HCT116 (cell line): ENCODE measurements at regions not wholly inside any gene's neighbourhood (a gene's known extent, or its start where the extent isn't known, plus 50 kb on each side); places are given as distances from the start of the nearest gene placed in this dataset.

Experiments
- ATAC-seq: fragments of 200-7000 bp; cut with Tn5 transposase; 2 replicates; pipeline ENCODE4 v1.9.1; 2020; ENCODE audit warnings: mild to moderate bottlenecking, moderate library complexity
- BruUV-seq: library from RNA; stranded (reverse); fragments of 400-500 nt; replicated peaks from 2 replicates; lab custom pipeline; 2021; lab: Mats Ljungman, UMichigan
- CTCF ChIA-PET: fragments of 300-600 bp; sonication (Branson Sonifier 250); formaldehyde crosslinking; loops from one replicate; lab custom pipeline; 2021; ENCODE audit warnings: antibody characterized with exemption; lab: Charles Lee
- POLR2A ChIA-PET: fragments of 300-600, 350-600 bp; sonication (Branson Sonifier 250); formaldehyde crosslinking; loops from one replicate; lab custom pipeline; 2021; ENCODE audit warnings: antibody characterized with exemption; lab: Charles Lee
- RAD21 ChIA-PET, 2 experiments: fragments of 300-600 bp; sonication (Branson Sonifier 250); formaldehyde crosslinking; loops; one replicate each; lab custom pipeline; 2023; ENCODE audit warnings: low total read pairs in 2 of 2; ENCODE audit not compliant: uncharacterized antibody in 2 of 2, unreplicated experiment in 2 of 2, low non-redundant PET in 1 of 2; lab: Charles Lee
- DNase-seq: peaks from one replicate; pipeline ENCODE4 v3.0.0-alpha.2; 2010; ENCODE audit warnings: low read depth, low spot score
- H2AFZ ChIP-seq: fragments of 200-600 bp; shearing (Covaris generic), sonication (generic); 2 replicates; pipeline ENCODE4 v1.6.1; 2017; ENCODE audit warnings: low read depth, mixed run types, mixed read lengths, antibody characterized with exemption, low read length; ENCODE audit not compliant: poor library complexity, severe bottlenecking
- H3K27ac ChIP-seq: 2 replicates; pipeline ENCODE4 v1.5.1; 2012; ENCODE audit warnings: low read depth, low read length
- H3K27me3 ChIP-seq: fragments of 200-600 bp; sonication (generic); 2 replicates; pipeline ENCODE4 v1.6.1; 2016; ENCODE audit warnings: mixed run types, low read length, mixed read lengths; ENCODE audit not compliant: insufficient read depth
- H3K36me3 ChIP-seq, 2 experiments: fragments of 200-500 bp in 1 of 2; fragments of 200-600 bp in 1 of 2; sonication (Bioruptor generic) in 1 of 2; sonication (generic) in 1 of 2; 2 replicates each; pipeline versions ENCODE4 v1.5.1 to v1.6.1; 2014 to 2016; ENCODE audit warnings: low read length in 2 of 2, inconsistent platforms in 1 of 2, mixed read lengths in 1 of 2, mixed run types in 1 of 2; ENCODE audit not compliant: insufficient read depth in 2 of 2, control insufficient read depth in 1 of 2
- H3K4me1 ChIP-seq, 2 experiments: fragments of 200-600 bp in 1 of 2; sonication (generic) in 1 of 2; 2 replicates each; pipeline versions ENCODE4 v1.5.1 to v1.6.1; 2012 to 2017; ENCODE audit warnings: low read length in 2 of 2, inconsistent platforms in 1 of 2, mild to moderate bottlenecking in 1 of 2, mixed read lengths in 1 of 2, mixed run types in 1 of 2, moderate library complexity in 1 of 2; ENCODE audit not compliant: insufficient read depth in 2 of 2, control insufficient read depth in 1 of 2
- H3K4me2 ChIP-seq: fragments of 200-600 bp; sonication (generic); 2 replicates; pipeline ENCODE4 v1.6.1; 2017; ENCODE audit warnings: mixed run types, low read length, mixed read lengths
- H3K4me3 ChIP-seq, 2 experiments: fragments of 200-600 bp in 1 of 2; sonication (generic) in 1 of 2; replicated peaks in 1 of 2; 2 replicates each; pipeline ENCODE4 v1.5.1; 2011 to 2016; ENCODE audit warnings: low read length in 2 of 2, control low read depth in 1 of 2, low read depth in 1 of 2, mild to moderate bottlenecking in 1 of 2, mixed read lengths in 1 of 2, mixed run types in 1 of 2
- H3K79me2 ChIP-seq: fragments of 200-600 bp; sonication (generic); 2 replicates; pipeline ENCODE4 v1.6.1; 2017; ENCODE audit warnings: mild to moderate bottlenecking, mixed run types, low read length, moderate library complexity, mixed read lengths; ENCODE audit not compliant: insufficient read depth
- H3K9ac ChIP-seq: fragments of 200-600 bp; sonication (generic); 2 replicates; pipeline ENCODE4 v1.6.1; 2016; ENCODE audit warnings: low read length, mixed read lengths
- H3K9me2 ChIP-seq: fragments of 200-600 bp; sonication (generic), shearing (Covaris generic); 2 replicates; pipeline ENCODE4 v1.6.1; 2017; ENCODE audit warnings: mixed run types, mild to moderate bottlenecking, moderate library complexity; ENCODE audit not compliant: insufficient read depth
- H3K9me3 ChIP-seq, 2 experiments: fragments of 200-500 bp in 1 of 2; fragments of 200-600 bp in 1 of 2; sonication (Bioruptor generic) in 1 of 2; sonication (generic) in 1 of 2; 2 replicates each; pipeline ENCODE4 v1.6.1; 2014 to 2017; ENCODE audit warnings: low read length in 2 of 2, mixed read lengths in 2 of 2, inconsistent platforms in 1 of 2, low read depth in 1 of 2, mild to moderate bottlenecking in 1 of 2, mixed run types in 1 of 2, moderate library complexity in 1 of 2; ENCODE audit not compliant: control insufficient read depth in 1 of 2, insufficient read depth in 1 of 2
- H4K20me1 ChIP-seq: fragments of 200-600 bp; sonication (generic), shearing (Covaris generic); 2 replicates; pipeline ENCODE4 v1.6.1; 2017; ENCODE audit warnings: mixed run types, mild to moderate bottlenecking, moderate library complexity; ENCODE audit not compliant: insufficient read depth
- CTCF ChIP-seq, 3 experiments: fragments of 200-600 bp in 1 of 3; sonication (generic) in 1 of 3; IDR thresholded peaks in 2 of 3; conservative IDR thresholded peaks in 1 of 3; 2 replicates each; pipeline ENCODE4 v1.5.1; 2012 to 2017; ENCODE audit warnings: low read depth in 2 of 3, low read length in 2 of 3, antibody characterized with exemption in 1 of 3, borderline replicate concordance in 1 of 3, control low read depth in 1 of 3, mild to moderate bottlenecking in 1 of 3, mixed read lengths in 1 of 3, mixed run types in 1 of 3, moderate library complexity in 1 of 3; ENCODE audit not compliant: insufficient read depth in 1 of 3
- EGR1 ChIP-seq: IDR thresholded peaks from 2 replicates; pipeline ENCODE4 v1.6.1; 2012; ENCODE audit warnings: low read depth
- ELF1 ChIP-seq: IDR thresholded peaks from 2 replicates; pipeline ENCODE4 v1.6.1; 2012; ENCODE audit warnings: low read depth, borderline replicate concordance
- EZH2 ChIP-seq: fragments of 200-600 bp; sonication (generic); IDR thresholded peaks from 2 replicates; pipeline ENCODE4 v1.6.1; 2017; ENCODE audit warnings: antibody characterized with exemption, mixed run types
- EZH2phosphoT487 ChIP-seq: fragments of 200-600 bp; IDR thresholded peaks from 2 replicates; pipeline ENCODE4 v1.6.1; 2018; ENCODE audit warnings: antibody characterized with exemption, borderline replicate concordance
- FOSL1 ChIP-seq: IDR thresholded peaks from 2 replicates; pipeline ENCODE4 v1.6.1; 2012; ENCODE audit warnings: low read depth
- MAX ChIP-seq: IDR thresholded peaks from 2 replicates; pipeline ENCODE4 v1.6.1; 2012
- POLR2A ChIP-seq: IDR thresholded peaks from 2 replicates; pipeline ENCODE4 v1.7.0; 2011; ENCODE audit warnings: borderline replicate concordance; ENCODE audit not compliant: insufficient read depth, insufficient read length; ENCODE audit errors: extremely low read depth
- POLR2AphosphoS5 ChIP-seq: IDR thresholded peaks from 2 replicates; pipeline ENCODE4 v1.6.1; 2011; ENCODE audit warnings: mild to moderate bottlenecking, low read depth, low read length, moderate library complexity
- REST ChIP-seq: IDR thresholded peaks from 2 replicates; pipeline ENCODE4 v1.6.1; 2012; ENCODE audit warnings: low read depth
- SIN3A ChIP-seq: IDR thresholded peaks from 2 replicates; pipeline ENCODE4 v1.6.1; 2012; ENCODE audit warnings: low read depth
- SP1 ChIP-seq: IDR thresholded peaks from 2 replicates; pipeline ENCODE4 v1.6.1; 2012; ENCODE audit warnings: low read depth
- SRF ChIP-seq: IDR thresholded peaks from 2 replicates; pipeline ENCODE4 v1.6.1; 2012; ENCODE audit warnings: low read depth
- TCF7L2 ChIP-seq: IDR thresholded peaks from 2 replicates; pipeline ENCODE4 v1.7.0; 2011; ENCODE audit warnings: borderline replicate concordance, inconsistent platforms; ENCODE audit not compliant: insufficient read depth, insufficient read length; ENCODE audit errors: extremely low read depth
- YY1 ChIP-seq: IDR thresholded peaks from 2 replicates; pipeline ENCODE4 v1.6.1; 2011; ENCODE audit warnings: low read length, low read depth, moderate library complexity, mild to moderate bottlenecking; ENCODE audit not compliant: insufficient replicate concordance; ENCODE audit errors: extremely low read depth
- ZNF274 ChIP-seq: fragments of 200-500 bp; sonication (Bioruptor generic); IDR thresholded peaks from 2 replicates; pipeline ENCODE4 v1.6.1; 2014; ENCODE audit warnings: mild to moderate bottlenecking, low read depth, low read length, inconsistent platforms
- intact Hi-C: fragments of 100-400 bp; cut with micrococcal nuclease; formaldehyde crosslinking; loops from 2 replicates; pipeline ENCODE4 v1.10.0; 2022

- RAD21 ChIA-PET = no interaction called here
- Histone ChIP-seq H3K27me3 (no peaks in the 10 kb centered on the region), H3K27ac (no peak overlapping the region), H3K4me3 (no peak overlapping the region), H3K4me1 (no peaks in the 10 kb centered on the region), H2AFZ (no peak overlapping the region), H3K36me3 (no peaks in the 10 kb centered on the region), H3K9me2 (no peaks in the 10 kb centered on the region), H3K4me2 (no peak overlapping the region), H3K79me2 (no peaks in the 10 kb centered on the region), H3K9me3 (no peaks in the 10 kb centered on the region), H3K9ac (no peak overlapping the region), H4K20me1 (no peaks in the 10 kb centered on the region)
- POLR2A ChIA-PET = no interaction called here
- BruUV-seq = no TSS peak
- DNase-seq (no peak), ATAC-seq (no peak)
- TF ChIP-seq EZH2phosphoT487 (no peak), EGR1 (no peak), POLR2A (no peak), FOSL1 (no peak), MAX (no peak), TCF7L2 (no peak), REST (no peak), SIN3A (no peak), CTCF (IDR thresholded peaks at IDR 0.05 in 2 of 3, conservative IDR thresholded peaks at IDR 0.05 in 1 of 3; ENCODE audit: borderline replicate concordance in 1 of 3, insufficient read depth in 1 of 3, low read depth in 2 of 3, low read length in 2 of 3) (no peak), SP1 (no peak), YY1 (no peak), POLR2AphosphoS5 (no peak), ZNF274 (no peak), EZH2 (no peak), ELF1 (no peak), SRF (no peak)
- CTCF ChIA-PET = no interaction called here
- intact Hi-C loops = no loop called here
These were observed 385.6 kb upstream of the NR3C2 start for GRCh38 chr4:148827781-148828180.
